Hepatocyte (in vitro differentiated cells): ENCODE measurements at regions not wholly inside any gene's neighbourhood (a gene's known extent, or its start where the extent isn't known, plus 50 kb on each side); places are given as distances from the start of the nearest gene placed in this dataset.
A peak's percentile ranks its signal among the peaks of the same experiment; 100 is the strongest.

Experiments
- DNase-seq: peaks from one replicate; pipeline ENCODE4 v3.0.0-alpha.2; 2016; ENCODE audit warnings: low spot score
- H2AFZ ChIP-seq: fragments of 200-600 bp; sonication (generic); 2 replicates; pipeline ENCODE4 v1.6.0; 2016; ENCODE audit warnings: antibody characterized with exemption, mild to moderate bottlenecking
- H3K27ac ChIP-seq: fragments of 200-600 bp; sonication (generic); 2 replicates; pipeline ENCODE4 v1.5.1; 2016; ENCODE audit warnings: mild to moderate bottlenecking
- H3K27me3 ChIP-seq: fragments of 200-600 bp; sonication (generic); 2 replicates; pipeline ENCODE4 v1.6.1; 2016
- H3K36me3 ChIP-seq: fragments of 200-600 bp; sonication (generic); replicated peaks from 2 replicates; pipeline ENCODE4 v1.5.1; 2016; ENCODE audit warnings: low read depth; ENCODE audit not compliant: insufficient read depth
- H3K4me1 ChIP-seq: fragments of 200-600 bp; sonication (generic); 2 replicates; pipeline ENCODE4 v1.5.1; 2016; ENCODE audit warnings: mild to moderate bottlenecking, moderate library complexity; ENCODE audit not compliant: insufficient read depth
- H3K4me2 ChIP-seq: fragments of 200-600 bp; sonication (generic); 2 replicates; pipeline ENCODE4 v1.6.0; 2016
- H3K4me3 ChIP-seq: fragments of 200-600 bp; sonication (generic); 2 replicates; pipeline ENCODE4 v1.5.1; 2016; ENCODE audit warnings: mild to moderate bottlenecking
- H3K79me2 ChIP-seq: fragments of 200-600 bp; sonication (generic); 2 replicates; pipeline ENCODE4 v1.6.0; 2017; ENCODE audit warnings: mild to moderate bottlenecking
- H3K9me2 ChIP-seq: fragments of 200-600 bp; sonication (generic); replicated peaks from 2 replicates; pipeline ENCODE4 v1.6.0; 2017; ENCODE audit warnings: mild to moderate bottlenecking; ENCODE audit not compliant: insufficient read depth
- H3K9me3 ChIP-seq: fragments of 200-600 bp; sonication (generic); 2 replicates; pipeline ENCODE4 v1.5.1; 2016; ENCODE audit warnings: low read depth, mild to moderate bottlenecking
- H4K20me1 ChIP-seq: fragments of 200-600 bp; sonication (generic); 2 replicates; pipeline ENCODE4 v1.6.0; 2016; ENCODE audit warnings: mild to moderate bottlenecking; ENCODE audit not compliant: insufficient read depth, poor library complexity, severe bottlenecking
- CTCF ChIP-seq: fragments of 200-600 bp; sonication (generic); IDR thresholded peaks from 2 replicates; pipeline ENCODE4 v1.5.1; 2016; ENCODE audit warnings: antibody characterized with exemption, mild to moderate bottlenecking; ENCODE audit not compliant: poor library complexity
- EZH2 ChIP-seq: fragments of 200-600 bp; sonication (generic); IDR thresholded peaks from 2 replicates; pipeline ENCODE4 v1.6.1; 2016; ENCODE audit warnings: antibody characterized with exemption, mild to moderate bottlenecking, borderline replicate concordance
- EZH2phosphoT487 ChIP-seq: fragments of 200-600 bp; sonication (generic); IDR thresholded peaks from one replicate; pipeline ENCODE4 v1.6.1; 2018; ENCODE audit warnings: antibody characterized with exemption, mild to moderate bottlenecking, low read depth, moderate library complexity; ENCODE audit not compliant: unreplicated experiment, severe bottlenecking
- WGBS: methylation state at CpG from one replicate; pipeline ENCODE4 v1.1.6; 2016; ENCODE audit warnings: low lambda C conversion rate; ENCODE audit errors: missing lambda C conversion rate; 5-methylcytosine and 5-hydroxymethylcytosine counted together

- H3K4me3 ChIP-seq = no peak overlapping the region
- no peaks in the 10 kb centered on the region for H4K20me1 ChIP-seq
- no peaks in the 10 kb centered on the region for H3K79me2 ChIP-seq
- H2AFZ ChIP-seq = no peak overlapping the region
- no peaks in the 10 kb centered on the region for H3K27me3 ChIP-seq
- TF ChIP-seq EZH2 (no peak), CTCF (no peak), EZH2phosphoT487 (no peak)
- H3K4me2 ChIP-seq = no peak overlapping the region
- H3K9me2 ChIP-seq = no peaks in the 10 kb centered on the region
- 59% methylated on average over 3 of the region's 3 CpGs for WGBS
- peaks cover 6% of the 10 kb centered on the region for H3K4me1 ChIP-seq
- no peak overlapping the region for H3K27ac ChIP-seq
- H3K9me3 ChIP-seq = no peaks in the 10 kb centered on the region
- no peak for DNase-seq
- no peaks in the 10 kb centered on the region for H3K36me3 ChIP-seq
Measured at GRCh38 chr6:113094779-113095178, 747.6 kb downstream of the RFPL4B start.

- Histone ChIP-seq H3K4me3 (no peak overlapping the region), H3K4me2 (no peak overlapping the region), H3K9me2 (no peaks in the 10 kb centered on the region), H4K20me1 (no peaks in the 10 kb centered on the region), H3K27ac (no peak overlapping the region), H3K4me1 (peaks cover 6% of the 10 kb centered on the region), H3K9me3 (no peaks in the 10 kb centered on the region), H3K27me3 (no peaks in the 10 kb centered on the region), H2AFZ (no peak overlapping the region), H3K79me2 (no peaks in the 10 kb centered on the region), H3K36me3 (no peaks in the 10 kb centered on the region)
- 99% methylated on average over 2 of the region's 2 CpGs for WGBS
- TF ChIP-seq EZH2phosphoT487 (no peak), CTCF (no peak), EZH2 (no peak)
- no peak for DNase-seq
Measured at GRCh38 chr6:113095841-113096240, 748.7 kb downstream of the RFPL4B start.

- WGBS = 83% methylated on average over 4 of the region's 4 CpGs
- Histone ChIP-seq H3K4me3 (no peak overlapping the region), H3K79me2 (no peaks in the 10 kb centered on the region), H3K9me3 (no peaks in the 10 kb centered on the region), H3K27me3 (no peaks in the 10 kb centered on the region), H3K4me2 (no peak overlapping the region), H2AFZ (peak overlapping the region; percentile 14), H3K36me3 (no peaks in the 10 kb centered on the region), H4K20me1 (no peaks in the 10 kb centered on the region), H3K9me2 (no peaks in the 10 kb centered on the region), H3K4me1 (peaks cover 15% of the 10 kb centered on the region), H3K27ac (peak overlapping the region; percentile 8)
- TF ChIP-seq EZH2phosphoT487 = no peak
- TF ChIP-seq CTCF = no peak
- no peak for TF ChIP-seq EZH2
- DNase-seq = no peak
Measured at GRCh38 chr6:113102761-113103160, 754.4 kb upstream of the MARCKS start.
